ENCODE measurements at regions not wholly inside any gene's neighbourhood (a gene's known extent, or its start where the extent isn't known, plus 50 kb on each side); places are given as distances from the start of the nearest gene placed in this dataset.
"Not testable (repeated sequence)": the region's sequence is repeated elsewhere in the genome, so short reads cannot be mapped to it uniquely, and the experiment has no call there.

- intact Hi-C loops (cut with DNase I, micrococcal nuclease) = no loop called here
- no peak for ATAC-seq
Measured at GRCh38 chr5:142259758-142260157, 65.1 kb downstream of the SPRY4 start.

GRCh38 chr5:142255831-142256230 lies 69.0 kb downstream of the SPRY4 start:
- DNase-seq (no peak), ATAC-seq (no peak)
- intact Hi-C loops (cut with DNase I, micrococcal nuclease) = no loop called here

More at GRCh38 chr5:142259758-142260157, 65.1 kb downstream of the SPRY4 start:
- no peak for DNase-seq

DNA sequence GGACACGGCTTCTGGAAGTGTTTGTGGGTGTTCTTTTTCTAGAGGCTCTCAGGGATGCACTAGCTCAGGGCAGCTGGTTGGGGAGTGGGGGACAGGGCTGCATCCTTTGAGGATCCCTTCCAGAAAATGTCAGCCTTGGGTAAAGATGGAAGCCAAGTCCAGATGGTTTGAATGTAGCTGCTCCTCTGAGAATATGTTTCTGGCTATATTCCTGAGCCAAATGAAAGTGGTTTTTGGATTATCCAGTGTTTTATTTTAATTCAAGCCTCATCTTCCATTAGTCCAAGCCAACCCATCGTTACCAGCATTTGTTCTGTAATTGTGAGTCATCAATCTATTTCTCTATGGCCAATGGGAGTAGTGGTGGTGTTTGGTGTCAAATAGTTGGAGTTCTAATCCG lies 70.4 kb downstream of the SPRY4 start:
- intact Hi-C loops (cut with DNase I, micrococcal nuclease) = no loop called here
- ATAC-seq (no peak), DNase-seq (no peak)

GRCh38 chr5:142253938-142254337 lies 70.9 kb downstream of the SPRY4 start:
- no peak for ATAC-seq
- intact Hi-C loops (cut with DNase I, micrococcal nuclease) = no loop called here
- DNase-seq = no peak

- intact Hi-C loops (cut with DNase I, micrococcal nuclease) = no loop called here
- DNase-seq (no peak), ATAC-seq (peak; percentile 40)
Measured at GRCh38 chr5:142250119-142250518, 74.7 kb downstream of the SPRY4 start.

DNA sequence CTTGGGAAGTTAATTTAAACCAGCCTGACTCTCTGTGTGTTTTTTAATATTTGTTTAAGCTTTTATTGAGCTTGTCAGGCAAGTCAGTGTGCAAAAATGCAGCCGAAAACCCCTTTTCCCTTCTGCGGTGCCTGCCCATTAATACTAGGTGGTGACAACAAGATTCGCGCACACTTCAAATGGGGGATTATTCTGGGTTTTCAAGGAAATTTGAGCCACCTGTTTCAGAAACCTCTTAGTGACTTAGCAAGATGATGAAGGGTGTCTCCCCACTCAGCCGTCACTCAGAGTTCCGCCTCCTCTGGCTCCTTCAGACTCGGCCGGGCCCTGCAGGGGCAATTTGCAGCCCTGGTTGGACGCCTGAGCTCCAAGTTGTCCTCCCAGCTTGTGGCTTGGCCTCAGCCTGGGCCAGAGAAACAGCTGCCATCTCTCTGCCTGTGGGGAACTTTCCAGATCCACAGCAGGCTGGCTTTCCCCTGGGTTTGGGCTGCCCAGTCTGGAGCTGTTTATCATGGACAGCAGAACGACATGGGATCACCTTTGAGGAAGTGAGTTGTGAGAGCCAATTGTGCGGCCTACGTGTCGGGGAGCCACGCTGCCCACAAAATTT lies 75.9 kb downstream of the SPRY4 start:
- DNase-seq = peak; percentile 48 to 69
- intact Hi-C loops (cut with DNase I, micrococcal nuclease) = no loop called here
- ATAC-seq = peak; percentile 92

GRCh38 chr5:142246258-142246657 lies 78.6 kb downstream of the SPRY4 start:
- intact Hi-C loops (cut with DNase I, micrococcal nuclease) = no loop called here
- ATAC-seq = no peak
- DNase-seq = no peak

DNA sequence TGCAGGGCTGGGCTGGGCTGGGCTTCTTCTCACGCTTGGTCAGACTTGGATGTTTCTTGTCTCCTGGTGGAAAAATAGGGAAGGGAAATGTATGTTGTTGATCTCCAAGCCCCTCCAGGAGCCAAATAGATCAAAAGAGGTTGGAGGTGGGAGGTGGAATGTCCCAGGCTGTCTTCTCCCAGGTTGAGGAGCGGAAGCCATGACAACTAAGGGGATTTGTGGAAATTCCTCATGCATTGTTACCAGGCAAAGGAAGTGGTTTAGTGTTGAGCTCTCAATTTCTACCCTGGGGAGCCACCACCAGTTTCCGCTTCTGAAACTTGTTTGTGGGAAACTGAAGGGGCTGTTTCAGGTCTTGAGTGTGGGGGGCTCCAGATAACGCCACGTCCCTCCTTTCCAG lies 79.0 kb downstream of the SPRY4 start:
- DNase-seq (no peak), ATAC-seq (no peak)
- intact Hi-C loops (cut with DNase I, micrococcal nuclease) = no loop called here

DNA sequence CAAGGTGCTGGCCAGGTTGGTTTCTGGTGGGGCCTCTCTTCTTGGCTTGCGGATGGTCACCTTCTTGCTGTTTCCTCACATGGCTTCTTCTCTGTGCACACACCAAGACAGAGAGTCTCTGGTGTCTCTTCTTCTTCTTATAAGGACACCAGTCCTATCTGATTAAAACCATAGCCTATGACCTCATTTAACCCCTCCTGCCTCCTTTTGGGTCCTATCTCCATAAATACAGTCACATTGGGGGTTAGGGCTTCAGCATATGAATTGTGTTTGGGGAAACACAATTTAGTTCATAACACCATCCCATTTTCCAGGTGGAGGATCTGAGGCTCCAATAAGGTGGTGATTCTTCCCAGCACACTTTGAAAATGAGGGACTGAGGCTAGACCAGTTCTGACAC lies 80.4 kb downstream of the SPRY4 start:
- intact Hi-C loops (cut with DNase I, micrococcal nuclease) = no loop called here
- DNase-seq (no peak), ATAC-seq (no peak)

DNA sequence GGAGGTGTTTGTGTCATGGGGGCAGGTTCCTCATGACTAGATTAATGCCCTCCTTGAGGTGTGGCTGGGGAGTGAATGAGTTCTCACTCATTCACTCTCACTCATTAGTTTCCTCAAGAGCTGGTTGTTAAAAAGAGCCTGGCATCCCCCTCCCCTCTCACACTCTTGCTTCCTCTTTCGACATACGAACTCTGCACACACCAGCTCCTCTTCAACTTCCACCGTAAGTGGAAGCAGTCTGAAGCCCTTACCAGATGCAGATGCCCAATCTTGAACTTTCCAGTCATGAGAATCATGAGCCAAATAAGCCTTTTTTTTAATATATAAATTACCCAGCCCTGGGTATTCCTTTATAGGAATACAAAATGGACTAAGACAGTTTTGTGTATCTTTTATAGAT lies 82.5 kb downstream of the SPRY4 start:
- intact Hi-C loops (cut with DNase I, micrococcal nuclease) = no loop called here
- ATAC-seq = no peak
- no peak for DNase-seq

DNA sequence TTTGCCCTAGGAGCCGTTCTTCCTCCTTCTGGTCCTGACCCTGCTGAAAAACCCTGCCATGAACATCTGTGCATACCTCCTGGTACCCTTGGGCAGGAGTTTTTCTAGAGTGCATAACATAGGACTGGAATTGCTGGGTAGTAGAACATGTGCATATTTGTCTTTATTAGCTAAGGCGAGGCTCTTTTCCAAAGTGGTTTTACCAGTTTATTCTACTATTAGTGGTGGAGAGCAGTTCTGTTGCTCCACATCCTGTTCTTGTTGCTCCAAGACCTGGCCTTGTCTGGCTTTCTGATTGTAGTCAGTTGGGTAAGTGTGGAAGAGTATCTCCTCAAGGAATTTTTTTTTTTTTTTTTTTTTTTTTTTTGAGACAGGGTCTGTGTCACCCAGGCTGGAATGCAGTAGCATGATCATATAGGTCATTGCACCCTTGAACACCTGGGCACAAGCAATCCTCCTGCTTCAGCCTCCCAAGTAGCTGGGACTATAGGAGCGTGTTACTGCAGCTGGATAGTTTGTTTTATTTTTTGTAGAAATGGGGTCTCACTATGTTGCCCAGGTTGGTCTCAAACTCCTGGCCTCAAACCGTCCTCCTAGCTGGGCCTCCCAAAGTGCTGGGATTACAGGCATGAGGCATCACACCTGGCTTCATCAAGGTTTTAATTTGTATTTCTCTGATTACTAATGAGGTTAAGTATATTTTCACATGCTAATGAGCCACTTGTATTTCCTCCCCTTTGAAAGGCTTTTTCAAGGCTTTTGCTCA lies 85.2 kb downstream of the SPRY4 start:
- no peak for DNase-seq
- ATAC-seq = peak; percentile 28
- intact Hi-C loops (cut with DNase I, micrococcal nuclease) = no loop called here

DNA sequence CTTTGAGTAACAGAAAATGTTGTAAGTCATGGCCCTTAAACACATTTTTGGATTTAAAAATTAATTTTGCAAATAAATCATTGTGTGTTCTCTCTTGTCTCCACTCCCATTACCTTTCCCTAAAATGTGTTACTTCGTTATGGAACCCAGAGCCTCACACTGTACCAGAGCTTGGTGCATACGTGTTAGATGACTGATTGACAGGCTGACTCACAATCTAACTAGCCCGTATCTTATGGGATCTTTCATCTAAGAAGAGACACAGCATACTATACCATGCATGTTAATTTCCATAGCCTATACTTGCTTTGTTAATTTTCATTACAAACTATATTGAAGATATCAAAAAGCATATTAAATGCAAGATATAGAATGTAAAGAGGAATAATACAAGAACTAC lies 87.1 kb downstream of the SPRY4 start:
- ATAC-seq (no peak), DNase-seq (no peak)
- intact Hi-C loops (cut with DNase I, micrococcal nuclease) = no loop called here

DNA sequence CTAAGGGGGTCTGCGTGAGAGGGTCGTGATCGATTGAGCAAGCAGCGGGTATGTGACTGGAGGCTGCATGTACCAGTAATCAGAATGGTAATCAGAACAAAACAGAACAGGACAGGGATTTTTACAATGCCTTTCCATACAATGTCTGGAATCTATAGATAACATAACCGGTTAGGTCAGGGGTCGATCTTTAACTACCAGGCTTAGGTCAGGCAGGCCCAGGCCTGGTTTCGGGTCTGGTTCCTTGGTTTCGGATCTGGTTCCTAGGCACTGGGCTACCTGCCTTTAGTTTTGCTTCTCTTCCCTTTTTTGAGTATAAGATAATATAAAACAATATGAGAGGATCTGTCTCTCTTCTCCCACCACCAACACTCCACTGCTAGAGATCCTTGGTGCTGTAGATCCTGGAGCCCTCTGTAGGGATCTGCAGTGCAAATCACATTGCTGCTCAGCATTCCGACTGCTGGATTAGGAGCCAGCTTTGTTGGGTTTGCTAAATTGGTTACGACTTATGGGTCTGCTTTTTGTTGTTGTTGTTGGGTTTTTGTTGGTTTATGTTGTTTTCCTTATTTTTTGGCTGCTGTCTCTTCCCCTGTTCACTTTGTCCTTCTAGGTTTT lies 88.0 kb downstream of the SPRY4 start:
- ATAC-seq; DNase-seq; intact Hi-C loops (cut with DNase I, micrococcal nuclease): not testable (repeated sequence)

- DNase-seq (no peak), ATAC-seq (no peak)
- intact Hi-C loops (cut with DNase I, micrococcal nuclease) = no loop called here
Measured at GRCh38 chr5:142235870-142236672, 88.8 kb downstream of the SPRY4 start.

DNA sequence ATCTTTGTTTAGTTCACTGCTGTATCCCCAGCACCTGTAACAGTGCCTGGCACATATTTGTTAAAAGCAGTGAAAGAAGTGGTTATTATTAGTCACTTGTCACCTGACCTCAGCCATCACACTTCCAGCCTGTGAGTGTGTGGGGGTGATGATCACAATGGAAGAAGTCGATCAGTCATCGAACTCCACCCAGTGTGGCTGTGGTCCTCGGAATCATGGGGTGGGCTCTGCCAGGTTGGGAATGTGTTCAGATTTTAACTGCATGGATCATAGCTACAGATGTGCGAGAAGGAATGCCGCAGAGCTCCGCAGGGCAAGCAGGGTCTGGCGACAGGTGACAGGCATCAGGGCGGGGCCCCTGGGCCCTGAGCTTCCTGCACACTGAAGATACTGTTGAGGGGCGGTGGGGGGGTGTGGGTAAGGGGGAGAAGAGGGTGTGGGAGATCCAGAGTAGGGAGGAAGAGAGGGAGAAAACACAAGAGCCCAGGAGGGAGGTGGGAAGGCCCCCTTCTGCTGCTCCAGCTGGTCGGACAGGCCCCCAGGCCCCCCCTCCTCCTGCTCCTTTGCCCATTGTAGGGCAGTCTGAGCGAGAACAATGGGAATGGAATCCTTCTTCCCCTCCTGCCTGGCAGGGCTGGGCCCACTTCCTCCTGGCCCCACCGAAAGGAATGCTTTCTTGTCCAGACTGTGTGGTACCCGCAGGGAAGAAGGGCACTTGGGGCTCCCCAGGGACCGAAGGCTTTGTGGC lies 89.6 kb downstream of the SPRY4 start:
- DNase-seq (no peak), ATAC-seq (peak; percentile 34)
- intact Hi-C loops (cut with DNase I, micrococcal nuclease) = no loop called here

- intact Hi-C loops (cut with DNase I, micrococcal nuclease) = no loop called here
- ATAC-seq (no peak), DNase-seq (no peak)
Measured at GRCh38 chr5:142233083-142234032, 91.5 kb downstream of the SPRY4 start.

DNA sequence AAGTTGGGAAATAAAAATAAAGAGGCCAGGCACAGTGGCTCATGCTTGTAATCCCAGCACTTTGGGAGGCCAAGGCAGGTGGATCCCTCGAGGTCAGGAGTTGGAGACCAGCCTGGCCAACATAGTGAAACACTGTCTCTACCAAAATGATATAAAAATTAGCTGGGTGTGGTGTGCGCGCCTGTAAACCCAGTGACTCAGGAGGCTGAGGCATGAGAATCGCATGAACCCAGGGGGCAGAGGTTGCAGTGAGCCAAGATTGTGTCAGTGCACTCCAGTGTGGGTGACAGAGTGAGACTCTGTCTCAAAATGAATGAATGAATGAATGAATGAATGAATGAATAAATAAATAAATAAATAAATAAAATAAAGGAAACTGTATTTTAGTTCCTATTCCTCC lies 93.9 kb downstream of the SPRY4 start:
- DNase-seq (peak in 1 of 2 donors; percentile 10), ATAC-seq (peak; percentile 59)
- intact Hi-C loops (cut with DNase I, micrococcal nuclease) = not testable (repeated sequence)

GRCh38 chr5:142225141-142225540 lies 99.7 kb downstream of the SPRY4 start:
- DNase-seq (no peak), ATAC-seq (no peak)
- intact Hi-C loops (cut with DNase I, micrococcal nuclease) = no loop called here
